Cardiac fibroblast (primary cell): ENCODE measurements at regions not wholly inside any gene's neighbourhood (a gene's known extent, or its start where the extent isn't known, plus 50 kb on each side); places are given as distances from the start of the nearest gene placed in this dataset.
"Not testable (repeated sequence)": the region's sequence is repeated elsewhere in the genome, so short reads cannot be mapped to it uniquely, and the experiment has no call there.

Experiments
- DNase-seq, 2 donors: peaks; one replicate each; pipeline versions ENCODE4 v3.0.0 to v3.0.0-alpha.2; 2010; ENCODE audit warnings: low read depth in 2 of 2
- H3K4me3 ChIP-seq, 2 donors: replicated peaks in 1 of 2; 1 replicate in 1 of 2; 2 replicates in 1 of 2; pipeline ENCODE4 v1.5.1; 2011; ENCODE audit warnings: low read depth in 2 of 2, low read length in 2 of 2, mild to moderate bottlenecking in 2 of 2, moderate library complexity in 1 of 2
- TF ChIP-seq, protein P1 (sequence below): IDR thresholded peaks from one replicate; pipeline ENCODE4 v1.5.1; 2011; ENCODE audit warnings: low read depth, mild to moderate bottlenecking, low read length, inconsistent platforms

DNA sequence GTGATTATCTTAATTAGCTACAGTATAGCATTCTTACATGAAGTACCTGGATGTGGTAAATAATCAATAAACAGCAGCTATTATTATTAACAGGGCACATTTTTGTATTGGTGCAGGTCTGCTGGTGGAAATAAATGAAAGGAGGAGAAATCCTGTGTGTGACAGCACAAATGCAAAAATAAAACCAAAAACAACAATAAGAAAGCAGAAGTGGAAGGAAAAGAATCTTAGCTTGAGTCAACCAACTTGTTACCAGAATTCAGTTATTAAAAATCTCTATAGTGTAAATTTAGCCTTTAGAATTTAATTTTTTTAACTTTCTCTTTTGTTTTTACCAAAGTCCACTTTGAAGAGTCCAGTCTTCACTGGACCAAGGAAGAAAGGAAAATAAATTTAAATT lies 63.1 kb upstream of the LSM6 start:
- TF ChIP-seq, protein P1, sequence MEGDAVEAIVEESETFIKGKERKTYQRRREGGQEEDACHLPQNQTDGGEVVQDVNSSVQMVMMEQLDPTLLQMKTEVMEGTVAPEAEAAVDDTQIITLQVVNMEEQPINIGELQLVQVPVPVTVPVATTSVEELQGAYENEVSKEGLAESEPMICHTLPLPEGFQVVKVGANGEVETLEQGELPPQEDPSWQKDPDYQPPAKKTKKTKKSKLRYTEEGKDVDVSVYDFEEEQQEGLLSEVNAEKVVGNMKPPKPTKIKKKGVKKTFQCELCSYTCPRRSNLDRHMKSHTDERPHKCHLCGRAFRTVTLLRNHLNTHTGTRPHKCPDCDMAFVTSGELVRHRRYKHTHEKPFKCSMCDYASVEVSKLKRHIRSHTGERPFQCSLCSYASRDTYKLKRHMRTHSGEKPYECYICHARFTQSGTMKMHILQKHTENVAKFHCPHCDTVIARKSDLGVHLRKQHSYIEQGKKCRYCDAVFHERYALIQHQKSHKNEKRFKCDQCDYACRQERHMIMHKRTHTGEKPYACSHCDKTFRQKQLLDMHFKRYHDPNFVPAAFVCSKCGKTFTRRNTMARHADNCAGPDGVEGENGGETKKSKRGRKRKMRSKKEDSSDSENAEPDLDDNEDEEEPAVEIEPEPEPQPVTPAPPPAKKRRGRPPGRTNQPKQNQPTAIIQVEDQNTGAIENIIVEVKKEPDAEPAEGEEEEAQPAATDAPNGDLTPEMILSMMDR: no peak
- no peak overlapping the region for H3K4me3 ChIP-seq
- DNase-seq: no peak

GRCh38 chr4:146110871-146111485 lies 64.5 kb upstream of the LSM6 start:
- H3K4me3 ChIP-seq: no peak overlapping the region
- DNase-seq: no peak
- TF ChIP-seq, protein P1: no peak

DNA sequence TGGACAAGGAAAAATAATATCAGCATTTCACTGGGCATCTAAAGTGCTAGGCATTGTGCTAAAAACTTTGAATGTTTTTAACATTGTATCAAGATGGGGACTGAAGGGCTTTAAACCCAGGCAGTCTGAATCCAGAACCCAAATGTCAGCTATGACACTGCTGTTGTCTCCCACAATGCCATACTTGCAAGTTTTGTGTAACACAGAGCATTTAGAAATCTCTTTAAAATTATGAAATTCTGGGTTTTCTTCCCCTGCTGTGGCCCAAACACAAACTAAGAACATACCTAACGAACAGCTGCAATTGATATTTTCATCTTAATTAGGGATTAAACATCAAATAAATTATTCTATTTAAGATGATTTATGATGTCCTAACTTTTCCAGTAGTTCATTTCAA lies 66.8 kb upstream of the LSM6 start:
- no peak overlapping the region for H3K4me3 ChIP-seq
- TF ChIP-seq, protein P1: no peak
- no peak for DNase-seq

DNA sequence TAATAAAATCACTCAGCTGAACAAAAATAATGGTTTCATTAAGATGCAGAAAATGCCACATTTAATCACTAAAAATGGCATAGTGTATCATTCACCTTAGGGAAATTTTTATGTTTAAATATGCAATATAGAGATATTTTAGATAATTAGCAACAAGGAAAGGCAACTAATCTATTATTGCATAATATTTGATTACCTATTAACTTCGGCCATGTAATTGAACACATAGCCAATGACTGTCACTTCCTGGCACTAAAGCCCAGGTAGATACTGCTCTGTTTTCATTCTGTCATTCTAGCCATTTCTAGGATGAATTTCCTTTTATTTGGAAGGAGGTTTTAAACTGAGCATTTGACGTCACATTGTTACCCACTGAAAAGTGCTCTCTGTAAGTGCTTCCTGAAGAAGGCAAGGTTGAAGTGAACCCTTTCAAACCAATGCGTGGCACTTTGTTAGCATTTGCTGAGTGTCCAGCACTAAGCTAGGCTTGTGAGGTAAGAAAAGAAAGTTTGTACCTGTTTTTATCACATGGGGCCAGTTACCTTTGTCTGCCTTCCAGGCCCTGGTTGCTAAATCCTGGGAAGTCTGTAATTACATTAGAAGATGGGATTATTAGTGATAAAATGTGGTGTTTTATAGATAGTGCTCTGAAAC lies 67.8 kb upstream of the LSM6 start:
- no peak for DNase-seq
- H3K4me3 ChIP-seq: no peak overlapping the region
- TF ChIP-seq, protein P1: no peak

DNA sequence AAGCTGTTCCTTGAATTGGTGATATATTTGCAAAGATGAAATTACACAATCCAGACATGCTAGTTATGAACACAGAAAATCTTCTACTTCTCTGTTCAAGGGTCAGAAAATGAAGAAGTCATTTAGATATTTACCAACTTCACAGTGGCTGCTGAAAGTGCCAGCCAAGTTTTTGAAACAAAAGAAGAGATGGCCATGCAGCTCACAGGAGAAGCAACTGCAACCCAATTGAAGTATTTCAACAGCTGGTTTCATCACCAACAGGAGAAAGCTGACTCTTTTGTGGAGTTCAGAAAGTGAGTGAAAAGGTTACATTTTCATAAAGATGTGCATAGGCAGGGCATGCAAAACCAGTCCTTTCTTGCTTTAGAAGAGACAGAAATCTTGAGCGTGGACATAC lies 70.1 kb upstream of the LSM6 start:
- TF ChIP-seq, protein P1: no peak
- no peak overlapping the region for H3K4me3 ChIP-seq
- DNase-seq: no peak

GRCh38 chr4:146104541-146104940 lies 71.0 kb upstream of the LSM6 start:
- no peak for DNase-seq
- no peak overlapping the region for H3K4me3 ChIP-seq
- TF ChIP-seq, protein P1: no peak

DNA sequence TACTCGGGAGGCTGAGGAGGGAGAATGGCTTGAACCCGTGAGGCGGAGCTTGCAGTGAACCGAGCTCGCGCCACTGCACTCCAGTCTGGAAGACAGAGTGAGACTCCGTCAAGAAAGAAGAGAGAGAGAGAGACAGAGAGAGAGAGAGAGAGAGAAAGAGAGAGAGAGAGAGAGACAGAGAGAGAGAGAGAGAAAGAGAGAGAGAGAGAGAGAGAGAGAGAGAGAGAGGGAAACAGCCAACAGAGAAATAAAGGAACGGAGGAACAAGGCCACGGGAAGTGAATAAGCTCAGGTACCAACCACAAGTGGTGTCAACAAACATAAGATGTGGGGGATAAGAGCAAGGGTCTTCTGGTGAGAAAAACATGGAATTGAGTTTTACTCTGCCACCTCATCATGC lies 71.5 kb upstream of the LSM6 start:
- DNase-seq, H3K4me3 ChIP-seq: not testable (repeated sequence)
